Type B pancreatic cell (in vitro differentiated cells): ENCODE measurements at regions not wholly inside any gene's neighbourhood (a gene's known extent, or its start where the extent isn't known, plus 50 kb on each side); places are given as distances from the start of the nearest gene placed in this dataset.
A peak's percentile ranks its signal among the peaks of the same experiment; 100 is the strongest.

Experiments
- DNase-seq: peaks from one replicate; pipeline ENCODE4 v3.0.0; 2021; ENCODE audit warnings: mixed read lengths; ENCODE audit not compliant: unreplicated experiment; ENCODE audit errors: extremely low spot score
- H3K27ac Mint-ChIP-seq: 2 replicates; pipeline ENCODE4 v1.8.0; 2021; ENCODE audit warnings: mild to moderate bottlenecking, mixed read lengths
- H3K27me3 Mint-ChIP-seq: 2 replicates; pipeline ENCODE4 v1.8.0; 2021; ENCODE audit warnings: mixed read lengths
- H3K36me3 Mint-ChIP-seq: 2 replicates; pipeline ENCODE4 v1.8.0; 2021; ENCODE audit warnings: mixed read lengths
- H3K4me1 Mint-ChIP-seq: one replicate; pipeline ENCODE4 v1.8.0; 2021; ENCODE audit warnings: mixed read lengths; ENCODE audit not compliant: unreplicated experiment
- H3K4me3 Mint-ChIP-seq: 2 replicates; pipeline ENCODE4 v1.8.0; 2021; ENCODE audit warnings: mild to moderate bottlenecking, mixed read lengths
- H3K9me3 Mint-ChIP-seq: 2 replicates; pipeline ENCODE4 v1.8.0; 2021; ENCODE audit warnings: mixed read lengths
- TF ChIP-seq, protein P1 (sequence below): fragments of 200-600 bp; sonication (generic); conservative IDR thresholded peaks from 2 replicates; pipeline ENCODE4 v1.5.0; 2021; ENCODE audit warnings: antibody characterized with exemption, mild to moderate bottlenecking

DNA sequence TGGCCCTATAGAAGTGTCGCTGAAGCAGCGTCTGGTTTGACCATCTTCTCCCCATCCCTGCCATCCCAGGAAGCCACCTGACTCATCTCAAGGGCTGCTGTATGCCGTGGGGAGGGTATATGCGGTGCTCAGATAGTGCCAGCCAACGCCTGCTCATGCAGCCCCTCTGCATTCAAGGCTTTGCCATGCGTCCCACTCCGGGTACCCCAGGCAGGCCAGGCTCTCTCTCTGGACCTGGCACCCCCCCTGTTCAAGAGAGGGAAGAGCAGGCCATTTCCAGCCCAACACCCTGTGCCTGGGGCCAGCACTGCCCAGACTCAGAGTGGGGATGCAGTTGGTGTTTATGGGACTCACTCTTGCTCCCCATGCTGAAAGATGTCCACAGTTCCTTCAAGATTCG is 130.0 kb downstream of the GLI2 start:
- Mint-ChIP-seq H3K27me3 (peaks cover 31% of the 10 kb centered on the region), H3K27ac (no peak overlapping the region), H3K9me3 (no peaks in the 10 kb centered on the region), H3K4me3 (no peak overlapping the region), H3K4me1 (peaks cover 62% of the 10 kb centered on the region), H3K36me3 (no peaks in the 10 kb centered on the region)
- TF ChIP-seq, protein P1, sequence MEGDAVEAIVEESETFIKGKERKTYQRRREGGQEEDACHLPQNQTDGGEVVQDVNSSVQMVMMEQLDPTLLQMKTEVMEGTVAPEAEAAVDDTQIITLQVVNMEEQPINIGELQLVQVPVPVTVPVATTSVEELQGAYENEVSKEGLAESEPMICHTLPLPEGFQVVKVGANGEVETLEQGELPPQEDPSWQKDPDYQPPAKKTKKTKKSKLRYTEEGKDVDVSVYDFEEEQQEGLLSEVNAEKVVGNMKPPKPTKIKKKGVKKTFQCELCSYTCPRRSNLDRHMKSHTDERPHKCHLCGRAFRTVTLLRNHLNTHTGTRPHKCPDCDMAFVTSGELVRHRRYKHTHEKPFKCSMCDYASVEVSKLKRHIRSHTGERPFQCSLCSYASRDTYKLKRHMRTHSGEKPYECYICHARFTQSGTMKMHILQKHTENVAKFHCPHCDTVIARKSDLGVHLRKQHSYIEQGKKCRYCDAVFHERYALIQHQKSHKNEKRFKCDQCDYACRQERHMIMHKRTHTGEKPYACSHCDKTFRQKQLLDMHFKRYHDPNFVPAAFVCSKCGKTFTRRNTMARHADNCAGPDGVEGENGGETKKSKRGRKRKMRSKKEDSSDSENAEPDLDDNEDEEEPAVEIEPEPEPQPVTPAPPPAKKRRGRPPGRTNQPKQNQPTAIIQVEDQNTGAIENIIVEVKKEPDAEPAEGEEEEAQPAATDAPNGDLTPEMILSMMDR, result no peak
- no peak for DNase-seq

DNA sequence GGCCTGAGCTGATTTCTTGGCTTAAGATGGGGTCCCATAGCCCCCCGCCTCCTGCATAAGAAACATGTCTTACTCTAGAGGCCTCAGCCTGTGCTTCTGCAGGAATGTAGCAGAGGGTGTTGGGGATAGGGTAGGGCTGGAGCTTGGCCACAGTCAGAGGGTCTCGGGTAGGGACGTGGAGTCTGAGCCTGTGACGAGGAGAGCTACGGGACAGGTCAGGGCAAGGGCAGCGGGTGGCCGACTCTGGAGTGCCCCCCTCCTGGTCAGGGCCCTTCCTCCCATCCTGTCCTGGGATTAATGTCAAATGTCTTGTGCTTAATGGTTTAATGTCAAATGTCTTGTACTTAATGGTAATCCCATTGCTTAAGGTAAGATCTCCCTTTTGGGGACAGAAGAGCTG is 130.4 kb downstream of the GLI2 start:
- H3K4me1 Mint-ChIP-seq, result peaks cover 59% of the 10 kb centered on the region
- TF ChIP-seq, protein P1, result no peak
- H3K27me3 Mint-ChIP-seq, result peaks cover 29% of the 10 kb centered on the region
- H3K9me3 Mint-ChIP-seq, result no peaks in the 10 kb centered on the region
- peak overlapping the region; percentile 4 for H3K4me3 Mint-ChIP-seq
- no peak for DNase-seq
- H3K36me3 Mint-ChIP-seq, result no peaks in the 10 kb centered on the region
- H3K27ac Mint-ChIP-seq, result no peak overlapping the region

DNA sequence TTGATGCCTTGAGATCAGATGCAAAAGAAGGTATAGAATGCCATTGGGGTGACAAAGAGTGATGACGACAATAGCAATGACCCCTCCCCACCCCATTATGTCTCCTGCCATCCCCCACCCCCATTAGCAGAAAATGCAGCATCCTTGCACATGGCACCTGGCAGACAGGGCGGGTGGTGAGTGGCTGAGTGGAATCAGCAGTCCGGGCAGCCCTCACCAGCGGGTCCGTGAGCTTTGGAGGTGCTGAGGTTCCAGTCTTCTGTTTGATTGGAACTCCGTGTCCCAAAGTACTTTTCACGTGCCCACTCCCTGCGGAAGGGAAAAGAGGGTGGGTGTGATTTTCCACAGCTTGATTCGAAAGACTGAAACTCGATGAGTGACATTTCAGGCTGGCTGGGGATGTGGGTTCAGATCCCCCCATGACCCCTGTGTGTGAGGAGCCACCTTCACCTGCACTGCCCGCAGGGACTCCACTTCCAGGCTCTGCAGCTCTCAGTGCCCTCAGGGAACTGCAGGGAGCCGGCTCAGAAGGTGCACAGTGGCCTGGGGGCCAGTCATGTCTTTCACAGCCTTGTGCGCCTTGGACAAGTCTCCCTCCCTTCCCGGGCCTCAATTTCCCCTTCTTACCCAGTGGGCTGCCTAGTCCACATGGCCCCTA is 130.9 kb downstream of the GLI2 start:
- DNase-seq, result no peak
- H3K4me1 Mint-ChIP-seq, result peaks cover 54% of the 10 kb centered on the region
- H3K36me3 Mint-ChIP-seq, result no peaks in the 10 kb centered on the region
- peaks cover 34% of the 10 kb centered on the region for H3K27me3 Mint-ChIP-seq
- no peak overlapping the region for H3K27ac Mint-ChIP-seq
- TF ChIP-seq, protein P1, result no peak
- peak overlapping the region; percentile 48 for H3K4me3 Mint-ChIP-seq
- no peaks in the 10 kb centered on the region for H3K9me3 Mint-ChIP-seq

DNA sequence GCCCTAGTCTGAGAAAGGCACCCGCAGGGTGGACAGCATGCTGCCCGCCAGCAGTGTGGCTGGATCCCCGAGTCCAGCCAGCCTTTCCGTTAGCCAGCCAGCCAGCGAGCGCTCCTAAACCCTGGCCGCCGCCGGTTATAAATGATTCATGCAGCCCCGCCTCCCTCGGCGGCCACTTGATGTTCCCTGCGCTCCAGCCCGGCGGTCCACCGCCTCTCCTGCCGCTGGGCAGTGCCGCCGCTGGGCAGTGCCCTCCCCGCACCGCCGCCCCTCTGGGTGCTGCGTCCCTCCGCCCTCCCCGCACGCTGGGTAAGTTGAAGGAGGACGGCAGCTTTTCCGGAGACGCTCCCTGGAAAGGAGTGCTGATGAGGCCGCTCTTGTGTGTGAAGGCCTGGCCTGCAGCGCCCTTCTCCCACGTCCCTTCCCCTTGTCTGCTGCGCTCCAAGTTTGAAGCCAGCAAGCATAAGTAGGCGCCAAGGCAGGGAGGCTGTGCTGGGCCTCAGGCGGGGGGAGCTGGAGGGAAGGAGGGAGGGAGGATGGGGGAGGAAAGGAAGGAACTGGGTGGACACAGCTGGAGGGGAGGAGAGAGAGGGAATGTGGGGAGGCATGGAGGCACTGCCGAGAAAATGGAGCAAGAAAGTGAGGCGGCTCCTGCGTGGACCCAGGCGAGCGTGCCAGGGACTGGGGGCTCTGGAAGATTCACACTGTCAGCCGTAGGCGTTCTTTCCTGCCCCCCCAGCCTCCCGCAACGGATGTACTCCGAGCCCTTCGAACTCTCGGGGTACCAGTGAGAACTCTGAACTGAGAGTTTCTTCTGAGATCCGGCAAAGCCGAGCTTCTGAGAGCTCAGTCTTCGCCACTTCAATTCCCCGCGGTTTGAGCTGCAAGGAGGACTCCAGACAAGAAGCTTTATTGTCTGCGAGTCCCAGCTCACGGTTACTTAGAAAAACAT is 131.9 kb downstream of the GLI2 start:
- Mint-ChIP-seq H3K36me3 (no peaks in the 10 kb centered on the region), H3K27ac (no peak overlapping the region), H3K27me3 (peaks cover 37% of the 10 kb centered on the region), H3K4me3 (peak overlapping the region; percentile 48), H3K4me1 (peaks cover 44% of the 10 kb centered on the region), H3K9me3 (no peaks in the 10 kb centered on the region)
- TF ChIP-seq, protein P1, result no peak
- DNase-seq, result no peak

DNA sequence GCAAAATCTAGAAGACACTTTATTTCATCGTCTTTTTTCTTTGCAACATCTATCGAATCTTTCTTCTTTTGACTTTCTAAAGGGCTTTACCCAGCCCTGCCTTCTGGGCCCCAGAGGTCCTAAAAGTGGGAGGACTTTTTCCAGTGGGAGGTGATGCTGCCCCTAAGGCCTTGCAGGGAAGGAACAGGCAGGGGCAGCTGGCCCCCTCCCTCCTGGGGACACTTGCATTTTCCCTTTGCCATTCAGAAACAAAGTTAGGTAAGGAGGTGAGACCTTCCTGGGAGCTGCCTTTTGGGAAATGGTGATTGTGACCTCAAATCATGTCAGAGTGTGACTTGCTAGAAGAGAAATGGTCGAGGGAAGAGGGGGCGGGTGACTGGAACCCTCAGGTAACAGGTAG is 132.7 kb downstream of the GLI2 start:
- H3K36me3 Mint-ChIP-seq, result no peaks in the 10 kb centered on the region
- DNase-seq, result no peak
- H3K4me1 Mint-ChIP-seq, result peaks cover 44% of the 10 kb centered on the region
- H3K27me3 Mint-ChIP-seq, result peaks cover 37% of the 10 kb centered on the region
- no peaks in the 10 kb centered on the region for H3K9me3 Mint-ChIP-seq
- H3K27ac Mint-ChIP-seq, result no peak overlapping the region
- H3K4me3 Mint-ChIP-seq, result peak overlapping the region; percentile 39
- TF ChIP-seq, protein P1, result no peak
